GM18870 (cell line): ENCODE measurements at regions not wholly inside any gene's neighbourhood (a gene's known extent, or its start where the extent isn't known, plus 50 kb on each side); places are given as distances from the start of the nearest gene placed in this dataset.

ENCODE experiments used
- ATAC-seq: cut with Tn5 transposase; IDR thresholded peaks from one replicate; pipeline ENCODE4 v1.9.1; 2021; ENCODE audit warnings: moderate library complexity; ENCODE audit not compliant: unreplicated experiment

DNA sequence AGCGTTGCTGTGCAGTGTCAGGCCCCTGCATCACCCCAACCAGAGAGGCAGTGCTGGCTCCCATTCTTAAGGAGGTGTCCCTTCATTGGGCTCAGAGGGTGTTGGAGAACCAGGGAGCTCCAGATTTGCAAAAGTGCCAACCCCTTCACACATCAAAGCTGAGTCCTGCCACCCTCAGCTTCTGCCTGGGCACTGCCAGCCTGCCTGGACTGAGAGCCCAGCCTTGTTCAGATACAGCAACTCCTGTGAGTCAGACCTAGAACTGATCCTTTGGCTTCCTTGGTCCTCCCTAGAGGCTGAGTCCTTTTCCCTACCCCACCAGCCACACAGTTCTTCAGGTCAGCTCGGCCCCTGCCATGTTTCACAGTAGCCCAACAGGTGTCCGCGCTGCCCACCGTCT is 424.9 kb upstream of the MYT1L start:
- ATAC-seq = no peak

DNA sequence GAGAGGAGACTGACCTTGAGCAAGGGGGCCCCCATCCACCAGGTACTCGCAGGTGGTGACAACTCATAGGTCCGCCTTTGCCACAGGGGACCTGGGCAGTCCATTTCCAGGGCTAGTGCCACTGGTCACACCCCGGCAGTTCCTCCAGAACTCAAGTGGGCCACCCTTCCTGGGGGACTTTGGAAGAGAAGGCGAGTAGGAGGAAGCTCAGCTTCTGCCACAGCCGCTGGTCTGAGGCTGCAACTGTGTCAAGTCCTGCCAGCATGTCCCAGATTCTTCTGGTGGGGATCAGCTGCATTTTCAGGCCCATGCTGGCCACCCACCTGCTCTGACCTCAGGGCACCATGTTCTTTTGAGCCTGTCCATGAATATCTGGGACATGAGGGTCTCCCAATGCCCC is 423.9 kb upstream of the MYT1L start:
- no peak for ATAC-seq

DNA sequence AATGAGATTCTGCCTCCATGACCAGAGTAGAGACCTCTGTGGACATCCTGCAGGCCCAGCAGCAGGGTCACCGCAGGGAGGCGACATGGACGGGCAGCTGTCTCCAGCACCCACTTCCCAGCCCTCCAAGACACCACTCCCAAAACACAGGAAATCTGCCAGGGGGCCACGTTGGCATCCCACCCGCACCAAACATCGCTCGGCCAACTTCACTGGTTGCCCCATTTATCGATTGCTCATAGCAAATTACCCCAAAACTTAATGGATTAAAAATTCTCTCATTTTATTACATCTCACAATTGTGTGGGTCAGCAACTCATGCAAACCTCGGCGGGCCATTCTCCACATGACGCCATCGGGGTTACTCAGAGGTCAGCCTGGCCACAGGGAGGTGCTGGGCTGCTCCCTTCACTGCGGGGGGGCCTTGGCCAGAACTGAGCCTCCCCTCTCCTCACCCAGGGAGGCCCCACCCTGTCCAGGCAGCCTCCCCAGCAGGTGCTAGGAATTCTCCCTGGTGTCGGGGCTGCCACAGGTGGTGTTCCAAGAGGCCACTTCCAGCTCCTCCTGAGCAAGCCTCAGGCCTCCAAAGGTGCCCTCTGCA is 420.7 kb upstream of the MYT1L start:
- ATAC-seq = no peak

DNA sequence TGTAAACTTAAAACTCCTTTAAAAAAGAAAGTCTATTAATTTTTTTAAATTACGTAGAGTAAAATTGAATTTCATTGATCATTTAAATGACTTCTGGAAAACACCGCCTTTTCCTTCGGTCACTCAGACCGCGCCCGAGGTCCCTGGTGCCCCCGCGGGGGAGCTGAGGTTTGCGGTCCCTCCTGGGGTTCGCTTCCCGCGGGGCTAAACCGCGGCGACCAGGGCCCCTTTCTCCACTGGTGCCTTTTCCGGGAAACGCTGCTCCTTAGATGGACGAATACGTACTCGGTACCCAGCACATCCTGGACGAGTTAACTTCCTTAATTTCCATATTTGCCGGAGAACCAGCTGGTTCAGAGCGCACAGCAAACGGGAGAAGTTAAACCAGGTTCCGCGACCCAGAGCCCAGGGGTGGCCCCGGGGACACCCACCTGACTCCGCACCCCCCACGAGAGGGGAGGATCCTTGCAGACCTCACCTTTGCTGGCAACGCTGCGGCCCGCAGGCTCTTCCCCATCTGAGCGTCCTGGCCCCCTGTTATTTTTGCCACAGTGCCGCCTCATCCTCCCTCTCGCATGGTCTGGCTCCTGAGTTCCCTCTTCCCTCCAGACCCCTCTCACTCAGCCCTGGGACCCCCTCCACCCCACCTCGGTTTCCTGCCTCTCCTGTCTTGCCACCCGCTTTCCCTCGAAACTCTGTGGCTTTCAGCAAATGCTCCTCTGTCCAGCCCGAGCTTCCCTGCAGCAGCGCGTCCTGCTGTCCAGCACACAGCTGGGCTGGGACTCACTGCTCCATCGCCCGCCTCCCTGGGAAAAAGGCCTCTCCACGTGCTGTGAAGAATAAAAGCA is 420.0 kb upstream of the MYT1L start:
- ATAC-seq = no peak

DNA sequence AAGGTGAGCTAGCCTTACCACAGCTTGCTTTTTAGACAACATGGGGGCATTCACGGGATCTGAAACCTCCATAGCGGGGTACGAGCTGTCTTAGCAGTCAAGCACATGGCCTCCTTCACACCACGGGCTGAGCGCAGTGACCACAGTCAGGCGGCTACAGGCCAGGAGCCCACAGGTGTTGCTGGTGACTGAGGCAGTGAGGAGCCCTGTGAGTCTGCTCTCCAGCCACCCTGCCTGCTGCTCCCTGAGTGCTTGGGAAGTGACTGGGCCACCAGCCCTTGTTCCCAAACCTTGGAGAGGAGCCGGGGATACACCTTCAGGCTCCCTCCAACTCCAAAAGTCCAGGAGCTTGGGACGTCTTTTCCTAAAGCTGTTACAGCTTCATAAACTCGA is 418.1 kb upstream of the MYT1L start:
- no peak for ATAC-seq

DNA sequence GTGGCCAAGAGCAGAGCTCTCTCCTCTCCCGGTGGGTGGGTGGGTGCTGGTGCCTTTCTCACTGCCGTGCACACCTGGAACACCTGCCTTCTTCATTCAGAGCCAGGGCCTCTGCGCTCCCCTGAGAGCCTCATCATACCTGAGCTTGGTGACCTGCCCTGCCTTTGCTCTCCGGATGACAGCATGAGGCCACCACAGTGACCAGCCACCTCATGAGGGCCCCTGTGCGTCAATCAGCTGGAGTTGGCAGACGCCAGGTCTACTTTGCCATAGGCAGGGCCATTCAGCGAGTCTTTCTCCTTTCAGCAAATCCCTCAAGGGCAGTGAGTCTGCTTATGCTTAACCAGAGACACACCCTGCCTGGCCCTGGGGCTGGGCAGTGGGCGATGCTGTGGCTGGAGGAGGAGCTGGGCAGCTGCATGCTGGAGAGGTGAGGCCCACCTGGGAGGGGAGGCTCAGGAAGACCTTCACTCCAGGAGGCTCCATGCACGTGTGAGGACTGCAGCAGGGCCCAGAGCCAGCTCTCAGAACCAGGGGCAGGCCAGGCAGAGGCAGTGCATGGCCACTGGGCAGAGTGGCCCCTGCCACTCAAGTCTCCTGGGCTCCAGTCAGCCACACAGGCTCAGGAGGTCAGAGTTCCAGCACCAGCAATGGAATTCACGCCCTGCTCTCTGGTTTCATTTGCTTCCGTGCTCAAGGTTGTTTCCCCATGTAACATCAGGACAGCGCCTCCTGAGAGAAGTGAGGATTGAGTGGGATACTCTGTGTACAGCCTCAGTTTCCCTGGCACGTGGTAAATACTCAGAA is 417.5 kb upstream of the MYT1L start:
- no peak for ATAC-seq

DNA sequence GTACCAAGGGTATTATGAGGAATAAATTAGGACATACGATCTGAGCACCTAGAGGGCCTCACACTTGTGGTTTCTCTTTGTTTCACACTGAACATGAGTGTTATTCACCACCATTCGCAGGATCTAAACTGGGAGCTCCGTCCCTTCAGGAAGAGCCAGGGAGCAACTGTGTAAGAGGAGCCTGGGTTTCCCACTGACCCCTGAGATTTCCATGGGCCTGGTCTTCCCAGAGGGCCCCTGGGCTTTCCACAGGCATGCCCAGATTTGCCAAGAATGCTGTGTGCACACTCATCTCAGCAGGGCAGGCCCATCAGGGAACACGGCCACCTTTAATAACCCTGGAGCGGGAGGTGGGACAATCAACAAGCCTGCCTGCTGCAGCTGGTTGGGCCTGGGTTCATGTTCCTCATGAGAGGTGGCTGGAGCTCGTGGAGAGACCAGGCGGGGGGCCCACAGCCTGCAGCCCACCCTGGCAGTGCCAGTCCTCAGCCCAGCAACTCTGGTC is 416.8 kb upstream of the MYT1L start:
- no peak for ATAC-seq

DNA sequence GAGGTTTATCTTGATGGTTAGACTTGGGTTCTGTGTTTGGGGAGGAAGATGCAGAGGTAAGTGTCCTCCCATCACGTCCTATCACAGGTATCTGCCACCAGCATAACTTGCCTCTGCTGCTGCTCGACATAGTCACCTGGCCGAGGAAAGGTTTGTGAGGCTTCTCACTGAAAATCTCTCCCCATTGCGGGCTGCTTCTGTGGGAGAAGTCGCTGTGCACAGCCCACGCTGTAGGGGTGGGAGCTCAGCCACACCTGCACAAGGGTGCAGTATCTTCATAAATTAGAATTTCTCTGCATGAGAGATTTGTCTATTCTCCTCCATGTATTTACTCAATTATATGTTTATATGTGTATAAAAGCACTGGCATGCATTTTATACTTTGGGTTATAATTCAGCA is 415.7 kb upstream of the MYT1L start:
- no peak for ATAC-seq

DNA sequence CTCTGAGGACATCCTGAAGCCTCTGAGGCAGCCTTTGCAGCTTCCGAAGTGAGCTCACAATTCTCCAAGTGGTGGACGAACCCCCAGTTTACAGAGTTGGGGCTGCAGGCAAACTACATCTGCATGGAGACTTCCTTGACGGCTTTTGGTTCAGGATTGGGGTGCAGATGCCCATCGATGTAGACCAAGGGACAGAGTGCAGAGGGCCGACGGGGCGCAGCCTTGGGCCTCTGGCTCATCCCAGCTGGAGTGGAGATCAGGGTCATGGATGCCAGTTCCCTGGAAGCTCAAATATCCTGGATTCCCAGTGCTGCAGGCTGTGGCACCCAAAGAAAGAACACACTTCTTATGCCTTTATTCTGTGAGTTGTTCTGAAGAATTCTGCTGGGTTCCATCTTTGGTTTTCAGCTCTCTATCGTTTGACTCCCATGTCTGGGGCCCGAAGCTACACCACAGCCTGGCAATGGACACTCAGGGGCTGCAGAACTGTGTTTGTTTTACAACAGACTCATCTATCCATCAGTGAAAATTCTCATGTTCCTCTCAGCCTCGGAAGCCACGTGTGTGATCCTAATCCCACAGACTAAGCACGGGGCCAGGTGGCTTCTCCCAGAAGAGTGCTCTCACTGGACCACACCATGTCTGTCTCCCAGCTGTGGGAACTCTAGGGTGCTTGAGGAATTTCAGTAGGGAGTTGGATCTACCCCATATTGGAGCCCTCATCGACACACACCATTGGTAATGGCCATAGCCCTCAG is 414.1 kb upstream of the MYT1L start:
- ATAC-seq = no peak

DNA sequence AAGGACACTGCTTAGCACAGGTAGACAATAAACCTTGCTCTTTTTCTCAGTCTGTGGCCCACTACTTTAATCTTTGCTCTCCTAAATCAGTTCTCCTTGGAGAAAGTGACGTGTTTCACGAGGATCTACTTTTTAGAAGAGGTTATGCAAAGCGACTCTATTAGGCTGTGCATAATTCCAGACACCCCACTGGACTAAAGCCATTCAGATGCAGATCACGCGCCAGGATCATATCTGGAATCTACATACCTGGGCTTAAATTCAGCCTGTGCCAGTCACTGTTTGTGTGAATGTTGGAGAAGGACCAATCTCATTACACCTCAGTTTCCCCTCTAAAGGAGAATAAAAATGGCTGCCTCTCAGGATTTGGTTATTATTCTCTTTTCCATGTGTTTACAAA is 413.0 kb upstream of the MYT1L start:
- no peak for ATAC-seq

DNA sequence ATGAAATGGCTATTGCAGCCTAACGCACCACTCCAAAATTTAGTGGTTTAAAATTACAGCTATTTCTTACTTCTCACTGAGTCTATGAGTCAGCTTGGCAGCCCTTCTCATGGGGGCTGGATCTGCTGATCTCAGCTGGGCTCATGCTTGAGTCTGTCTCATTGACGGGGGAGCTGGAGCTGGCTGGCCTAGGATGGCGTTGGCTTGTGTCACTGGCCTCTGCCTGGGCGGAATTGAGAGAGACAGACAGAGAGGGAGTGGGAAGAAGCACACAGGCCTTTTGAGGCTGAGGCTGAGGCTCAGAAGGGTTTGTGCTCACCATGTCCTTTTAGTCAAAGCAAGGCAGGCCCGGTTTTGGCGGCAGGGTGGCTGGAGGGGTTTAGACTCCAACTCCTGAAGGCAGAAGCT is 412.1 kb upstream of the MYT1L start:
- no peak for ATAC-seq

DNA sequence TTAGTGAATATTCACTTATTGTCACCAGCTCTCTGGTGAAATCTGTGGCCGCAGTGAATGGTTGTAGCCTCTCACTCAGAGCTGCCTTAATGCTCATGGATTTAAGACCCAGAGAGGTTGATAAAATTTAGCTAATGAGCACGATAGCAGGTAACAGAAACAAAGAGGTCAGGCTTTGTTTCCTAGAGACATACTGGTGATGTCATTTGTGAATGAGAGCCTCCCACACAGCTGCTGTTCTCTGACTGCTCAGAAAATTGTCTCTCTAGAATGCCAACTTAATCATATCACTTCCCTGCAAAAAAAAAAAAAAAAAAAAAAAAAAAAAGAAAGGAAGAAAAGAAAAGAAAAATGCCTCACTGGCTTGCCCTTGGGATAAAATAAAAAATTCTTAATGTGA is 411.7 kb upstream of the MYT1L start:
- no peak for ATAC-seq

DNA sequence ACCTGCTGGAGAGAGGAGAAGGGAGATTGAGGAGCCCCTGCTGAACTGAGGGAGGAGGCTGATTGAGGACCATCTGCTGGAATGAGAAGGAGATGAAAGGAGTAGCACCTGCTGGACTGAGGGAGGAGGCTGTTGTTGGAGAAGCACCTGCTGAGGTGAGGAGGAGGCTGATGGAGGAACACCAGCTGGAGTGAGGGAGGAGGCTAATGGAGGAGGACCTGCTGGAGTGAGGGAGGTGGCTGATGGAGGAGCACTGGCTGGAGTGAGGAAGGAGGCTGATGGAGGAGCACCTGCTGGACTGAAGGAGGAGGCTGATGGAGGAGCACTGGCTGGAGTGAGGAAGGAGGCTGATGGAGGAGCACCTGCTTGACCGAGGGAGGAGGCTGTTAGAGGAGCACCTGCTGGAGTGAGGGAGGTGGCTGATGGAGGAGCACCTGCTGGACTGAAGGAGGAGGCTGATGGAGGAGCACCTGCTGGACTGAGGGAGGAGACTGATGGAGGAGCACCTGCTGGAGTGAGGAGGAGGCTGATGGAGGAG is 409.2 kb upstream of the MYT1L start:
- no peak for ATAC-seq

DNA sequence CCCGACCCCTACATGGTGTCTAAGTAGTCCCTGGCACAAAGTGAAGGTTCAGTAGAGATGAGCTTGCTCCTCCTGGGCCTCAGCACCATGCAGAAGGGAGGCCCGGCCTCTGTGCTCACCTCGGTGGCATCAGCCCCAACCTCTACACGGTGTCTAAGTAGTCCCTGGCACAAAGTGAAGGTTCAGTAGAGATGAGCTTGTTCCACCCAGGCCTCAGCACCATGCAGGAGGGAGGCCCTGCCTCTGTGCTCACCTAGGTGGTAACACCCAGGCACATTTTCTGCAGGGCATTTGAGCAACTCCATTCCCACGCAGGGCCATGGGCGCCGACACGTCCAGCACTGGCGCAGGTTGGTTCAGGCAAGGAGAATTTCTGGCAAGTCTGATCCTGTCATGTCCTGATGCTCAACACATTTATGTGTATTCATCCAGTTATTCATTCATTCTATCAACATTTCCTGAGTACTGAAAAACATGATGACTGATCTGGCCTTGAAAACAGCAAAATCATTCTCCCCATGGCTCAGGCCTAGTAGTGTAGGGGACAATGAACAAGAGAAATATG is 408.2 kb upstream of the MYT1L start:
- no peak for ATAC-seq

DNA sequence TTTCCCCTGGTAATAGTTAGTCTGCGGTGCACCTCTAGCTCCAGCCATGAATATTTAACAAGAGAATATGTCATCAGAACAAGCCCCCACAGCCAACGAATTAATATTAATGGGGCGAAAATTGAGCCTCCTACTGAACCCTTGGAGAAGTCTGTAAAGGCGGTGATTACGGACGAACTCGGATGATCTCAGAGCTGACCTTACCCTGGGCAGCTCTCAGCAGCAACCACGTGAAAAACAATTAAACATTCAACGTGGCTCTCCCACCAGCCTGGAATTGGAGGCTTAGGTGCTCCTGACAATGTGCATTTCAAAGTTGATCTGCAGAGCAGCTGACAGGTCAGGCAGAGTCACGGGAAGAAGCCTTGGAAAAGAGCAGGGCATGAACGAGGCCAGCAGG is 407.6 kb upstream of the MYT1L start:
- ATAC-seq = no peak

DNA sequence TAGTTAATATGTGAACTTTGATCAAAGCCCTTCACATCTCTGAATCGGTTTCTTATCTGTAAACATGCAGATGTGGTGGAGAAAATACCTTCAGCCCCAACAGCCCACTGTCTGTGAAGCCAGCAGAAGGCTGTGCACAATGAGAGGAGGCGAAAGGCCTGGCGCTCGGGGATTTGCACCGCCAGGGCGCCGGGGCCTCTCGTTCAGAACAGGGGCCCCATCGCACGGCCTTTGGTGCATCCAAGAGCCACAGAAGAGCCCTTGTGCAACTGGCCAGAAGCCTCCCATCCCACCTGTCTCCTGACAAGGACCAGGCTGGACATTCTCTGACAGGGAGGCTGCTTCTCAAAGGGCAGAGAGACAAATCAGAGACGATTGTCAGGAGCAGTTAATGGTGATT is 407.2 kb upstream of the MYT1L start:
- no peak for ATAC-seq

DNA sequence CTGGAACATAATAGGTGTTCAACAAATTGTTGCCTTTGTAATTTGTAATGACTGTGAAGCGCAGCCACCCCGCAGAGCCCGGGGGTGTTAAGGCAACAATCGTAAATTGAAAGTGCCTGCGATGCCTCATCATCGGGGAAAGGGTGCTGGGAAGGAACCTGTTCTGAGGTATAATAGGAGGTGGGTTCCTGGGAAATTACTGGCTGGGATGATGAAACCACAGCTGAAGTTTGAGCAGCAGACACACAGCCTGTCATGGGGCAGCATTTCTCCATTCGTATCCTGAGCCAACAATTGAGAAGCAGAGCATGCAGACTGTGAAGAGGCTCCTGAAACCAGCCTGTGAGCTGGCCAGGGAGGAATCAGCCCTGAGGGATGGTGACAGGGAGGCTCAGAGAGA is 404.0 kb upstream of the MYT1L start:
- ATAC-seq = no peak

DNA sequence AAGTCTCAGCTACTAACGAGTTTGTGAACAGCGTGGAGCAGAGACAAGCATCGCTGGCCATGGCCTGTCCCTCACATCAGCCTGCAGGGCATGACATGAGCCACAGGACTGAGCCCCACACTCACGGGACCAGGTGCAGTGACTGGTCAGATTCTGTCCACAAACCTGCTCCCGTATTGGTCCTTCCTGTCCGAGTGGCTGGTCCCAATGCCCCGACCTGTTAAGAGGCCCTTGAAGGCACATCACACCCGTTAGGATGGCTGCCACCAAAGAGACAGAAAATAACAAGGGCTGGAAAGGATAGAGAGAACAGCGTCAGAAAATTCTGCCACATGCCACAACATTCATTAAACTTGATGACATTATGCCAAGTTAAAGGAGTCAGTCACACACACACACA is 403.2 kb upstream of the MYT1L start:
- no peak for ATAC-seq

DNA sequence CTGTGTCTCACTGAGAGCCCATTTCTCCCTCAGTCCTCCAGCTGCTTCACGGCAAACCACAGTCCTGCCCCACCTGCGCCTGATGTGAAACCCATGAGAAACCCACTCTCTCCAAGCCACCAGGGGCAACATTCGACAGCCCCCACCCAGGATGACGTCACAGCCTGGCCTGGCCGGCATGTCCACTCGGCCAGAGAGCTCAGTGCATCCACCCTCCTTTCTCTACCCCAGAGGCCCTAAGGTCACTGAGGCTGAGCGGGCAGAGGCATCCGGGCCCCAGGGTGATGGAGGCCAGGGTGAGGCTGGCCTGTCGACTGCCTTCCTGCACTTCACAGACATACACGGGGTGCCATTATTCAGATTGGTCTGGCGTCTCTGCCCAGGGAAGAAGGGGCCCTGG is 402.7 kb upstream of the MYT1L start:
- no peak for ATAC-seq

DNA sequence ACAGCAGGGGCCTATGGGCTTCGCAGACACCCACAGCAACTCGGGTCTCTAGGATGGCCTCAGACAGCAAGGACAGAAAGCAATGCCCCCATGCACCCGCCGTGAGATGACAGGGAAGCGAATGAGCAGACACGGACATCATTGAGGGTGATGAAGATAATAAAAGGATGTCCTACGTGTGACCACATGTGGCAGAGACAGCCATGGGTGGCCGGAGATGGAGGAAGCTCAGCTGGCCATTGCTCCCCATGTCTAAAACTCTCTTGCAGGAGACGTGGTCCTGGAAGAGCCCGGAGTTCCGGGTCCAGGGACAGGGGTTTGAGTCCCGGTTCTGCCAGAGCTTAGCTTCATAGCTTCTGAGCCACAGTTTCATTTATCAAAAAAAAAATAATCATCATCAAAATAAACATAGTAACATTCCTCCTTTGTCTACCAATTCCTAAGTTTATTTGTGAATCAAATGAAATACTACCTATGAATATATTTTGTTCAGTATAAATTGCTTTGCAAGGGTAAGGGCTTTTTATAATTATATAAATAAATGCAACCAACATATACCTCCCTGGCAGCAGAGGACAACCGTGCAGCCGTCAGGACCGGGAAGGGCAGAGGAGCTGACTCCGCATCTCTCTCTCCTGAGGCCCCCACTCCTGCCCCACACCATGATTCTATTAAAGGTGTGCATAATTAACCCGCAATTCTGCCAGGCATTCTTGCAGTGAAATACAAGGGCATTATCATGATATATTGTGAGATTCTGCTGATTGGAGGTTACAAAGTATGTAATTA is 401.4 kb upstream of the MYT1L start:
- no peak for ATAC-seq
